ENCODE measurements at regions not wholly inside any gene's neighbourhood (a gene's known extent, or its start where the extent isn't known, plus 50 kb on each side); places are given as distances from the start of the nearest gene placed in this dataset.
"Not testable (repeated sequence)": the region's sequence is repeated elsewhere in the genome, so short reads cannot be mapped to it uniquely, and the experiment has no call there.

GRCh38 chr3:5606884-5607472, 419.5 kb downstream of the EDEM1 start:
- Histone ChIP-seq H3K4me2 (ENCODE audit: low read length) (no peak overlapping the region), H3K9me3 (ENCODE audit: low read length) (no peaks in the 10 kb centered on the region), H3K9me2 (ENCODE audit: insufficient read depth, low read length) (no peaks in the 10 kb centered on the region), H3K36me3 (ENCODE audit: insufficient read depth, low read length) (no peaks in the 10 kb centered on the region), H4K20me1 (ENCODE audit: insufficient read depth) (no peaks in the 10 kb centered on the region), H3K4me3 (ENCODE audit: low read length) (no peak overlapping the region), H3F3A (ENCODE audit: insufficient read depth, low read length, poor library complexity, severe bottlenecking) (no peaks in the 10 kb centered on the region), H3K27me3 (ENCODE audit: insufficient read depth, low read depth, low read length) (no peaks in the 10 kb centered on the region), H3K79me2 (replicated peaks; ENCODE audit: insufficient read depth, low read length) (no peaks in the 10 kb centered on the region), H3K27ac (ENCODE audit: low read length) (no peak overlapping the region), H2AFZ (ENCODE audit: low read depth, low read length) (no peak overlapping the region), H3K9ac (ENCODE audit: low read length) (no peak overlapping the region)
- TF ChIP-seq CTCF (IDR thresholded peaks at IDR 0.05; ENCODE audit: poor library complexity, severe bottlenecking), result no peak
- no peak for TF ChIP-seq MXI1 (conservative IDR thresholded peaks at IDR 0.05; ENCODE audit: poor library complexity, severe bottlenecking)
- TF ChIP-seq REST (IDR thresholded peaks at IDR 0.05; ENCODE audit: borderline replicate concordance), result no peak
- no peak for TF ChIP-seq TAF1 (IDR thresholded peaks at IDR 0.05; ENCODE audit: low read depth)

- Histone ChIP-seq H3K27ac (ENCODE audit: low read length) (no peak overlapping the region), H3K9ac (ENCODE audit: low read length) (no peak overlapping the region), H3K9me3 (ENCODE audit: low read length) (no peaks in the 10 kb centered on the region), H2AFZ (ENCODE audit: low read depth, low read length) (no peak overlapping the region), H3F3A (ENCODE audit: insufficient read depth, low read length, poor library complexity, severe bottlenecking) (no peaks in the 10 kb centered on the region), H3K79me2 (replicated peaks; ENCODE audit: insufficient read depth, low read length) (no peaks in the 10 kb centered on the region), H3K4me3 (ENCODE audit: low read length) (no peak overlapping the region), H3K4me2 (ENCODE audit: low read length) (no peak overlapping the region), H3K9me2 (ENCODE audit: insufficient read depth, low read length) (no peaks in the 10 kb centered on the region), H3K36me3 (ENCODE audit: insufficient read depth, low read length) (no peaks in the 10 kb centered on the region), H3K27me3 (ENCODE audit: insufficient read depth, low read depth, low read length) (no peaks in the 10 kb centered on the region), H4K20me1 (ENCODE audit: insufficient read depth) (no peaks in the 10 kb centered on the region)
- no peak for TF ChIP-seq POLR2AphosphoS5 (IDR thresholded peaks at IDR 0.05)
- no peak for TF ChIP-seq RAD21 (conservative IDR thresholded peaks at IDR 0.05)
- no peak for TF ChIP-seq MXI1 (conservative IDR thresholded peaks at IDR 0.05; ENCODE audit: poor library complexity, severe bottlenecking)
- TF ChIP-seq REST (IDR thresholded peaks at IDR 0.05; ENCODE audit: borderline replicate concordance), result no peak
- TF ChIP-seq CTCF (IDR thresholded peaks at IDR 0.05; ENCODE audit: poor library complexity, severe bottlenecking), result no peak
- TF ChIP-seq SMC3 (conservative IDR thresholded peaks at IDR 0.05; ENCODE audit: poor library complexity), result no peak
- TF ChIP-seq EZH2 (IDR thresholded peaks at IDR 0.05; ENCODE audit: borderline replicate concordance, insufficient read depth, low read length, poor library complexity, severe bottlenecking), result no peak
- TF ChIP-seq TAF1 (IDR thresholded peaks at IDR 0.05; ENCODE audit: low read depth), result no peak
- TF ChIP-seq EP300 (conservative IDR thresholded peaks at IDR 0.05; ENCODE audit: poor library complexity, severe bottlenecking), result no peak
Observed at GRCh38 chr3:5607581-5607980, 420.1 kb downstream of the EDEM1 start.

- H3K36me3 ChIP-seq (ENCODE audit: insufficient read depth, low read length); H3K9me3 ChIP-seq (ENCODE audit: low read length); H4K20me1 ChIP-seq (ENCODE audit: insufficient read depth); H2AFZ ChIP-seq (ENCODE audit: low read depth, low read length); H3K27ac ChIP-seq (ENCODE audit: low read length); H3K9me2 ChIP-seq (ENCODE audit: insufficient read depth, low read length); H3K27me3 ChIP-seq (ENCODE audit: insufficient read depth, low read depth, low read length); H3K4me3 ChIP-seq (ENCODE audit: low read length); H3K9ac ChIP-seq (ENCODE audit: low read length); H3K4me2 ChIP-seq (ENCODE audit: low read length); H3F3A ChIP-seq (ENCODE audit: insufficient read depth, low read length, poor library complexity, severe bottlenecking); H3K79me2 ChIP-seq (replicated peaks; ENCODE audit: insufficient read depth, low read length): not testable (repeated sequence)
Observed at GRCh38 chr3:5608971-5609370, 421.5 kb downstream of the EDEM1 start.
